Parathyroid adenoma (tissue), 2 donors: ENCODE measurements at regions not wholly inside any gene's neighbourhood (a gene's known extent, or its start where the extent isn't known, plus 50 kb on each side); places are given as distances from the start of the nearest gene placed in this dataset.

Source experiments
- H2AFZ ChIP-seq: fragments of 300-600 bp; sonication (generic); one replicate; pipeline ENCODE4 v1.7.0; 2017; ENCODE audit warnings: antibody characterized with exemption, mild to moderate bottlenecking
- H3K27ac ChIP-seq: fragments of 300-600 bp; sonication (generic); one replicate; pipeline ENCODE4 v1.7.0; 2017
- H3K27me3 ChIP-seq: fragments of 300-600 bp; sonication (generic); one replicate; pipeline ENCODE4 v1.7.0; 2017; ENCODE audit warnings: low read length; ENCODE audit not compliant: control insufficient read depth, insufficient read depth
- H3K36me3 ChIP-seq: fragments of 300-600 bp; sonication (generic); one replicate; pipeline ENCODE4 v1.7.0; 2017; ENCODE audit warnings: low read length; ENCODE audit not compliant: control insufficient read depth, insufficient read depth
- H3K4me1 ChIP-seq: fragments of 300-600 bp; sonication (generic); one replicate; pipeline ENCODE4 v1.7.0; 2017; ENCODE audit warnings: control low read depth
- H3K4me2 ChIP-seq: fragments of 300-600 bp; sonication (generic); one replicate; pipeline ENCODE4 v1.7.0; 2017; ENCODE audit warnings: low read length
- H3K4me3 ChIP-seq: fragments of 300-600 bp; sonication (generic); one replicate; pipeline ENCODE4 v1.7.0; 2017; ENCODE audit warnings: low read depth, low read length
- H3K79me2 ChIP-seq: fragments of 300-600 bp; sonication (generic); one replicate; pipeline ENCODE4 v1.7.0; 2017; ENCODE audit warnings: control low read depth
- H3K9ac ChIP-seq: fragments of 300-600 bp; sonication (generic); one replicate; pipeline ENCODE4 v1.7.0; 2017; ENCODE audit warnings: mild to moderate bottlenecking
- H3K9me3 ChIP-seq: fragments of 300-600 bp; sonication (generic); one replicate; pipeline ENCODE4 v1.7.0; 2017; ENCODE audit warnings: low read length; ENCODE audit not compliant: control insufficient read depth
- CTCF ChIP-seq: fragments of 300-600 bp; sonication (generic); IDR thresholded peaks from one replicate; pipeline ENCODE4 v1.7.0; 2017; ENCODE audit warnings: antibody characterized with exemption, mild to moderate bottlenecking
- donor health status: primary hyperparathyroidism.

- Histone ChIP-seq H3K27ac (no peak overlapping the region), H3K4me2 (no peak overlapping the region), H3K9me3 (no peaks in the 10 kb centered on the region), H3K9ac (no peak overlapping the region), H3K36me3 (no peaks in the 10 kb centered on the region), H2AFZ (no peak overlapping the region), H3K27me3 (no peaks in the 10 kb centered on the region), H3K4me1 (no peaks in the 10 kb centered on the region), H3K79me2 (no peaks in the 10 kb centered on the region), H3K4me3 (no peak overlapping the region)
- TF ChIP-seq CTCF: no peak
These were observed 514.6 kb downstream of the ZNF608 start for GRCh38 chr5:124231802-124232201.

- Histone ChIP-seq H3K4me3 (no peak overlapping the region), H3K4me1 (no peaks in the 10 kb centered on the region), H3K36me3 (no peaks in the 10 kb centered on the region), H2AFZ (no peak overlapping the region), H3K27me3 (no peaks in the 10 kb centered on the region), H3K9me3 (no peaks in the 10 kb centered on the region), H3K9ac (no peak overlapping the region), H3K4me2 (no peak overlapping the region), H3K79me2 (no peaks in the 10 kb centered on the region), H3K27ac (no peak overlapping the region)
- no peak for TF ChIP-seq CTCF
These were observed 515.2 kb downstream of the ZNF608 start for GRCh38 chr5:124231230-124231629.

- H3K4me1 ChIP-seq: no peaks in the 10 kb centered on the region
- no peak overlapping the region for H2AFZ ChIP-seq
- H3K79me2 ChIP-seq: no peaks in the 10 kb centered on the region
- no peaks in the 10 kb centered on the region for H3K9me3 ChIP-seq
- H3K9ac ChIP-seq: no peak overlapping the region
- H3K27me3 ChIP-seq: no peaks in the 10 kb centered on the region
- H3K4me3 ChIP-seq: no peak overlapping the region
- no peak for TF ChIP-seq CTCF
- no peak overlapping the region for H3K27ac ChIP-seq
- H3K36me3 ChIP-seq: no peaks in the 10 kb centered on the region
- H3K4me2 ChIP-seq: no peak overlapping the region
These were observed 516.0 kb downstream of the ZNF608 start for GRCh38 chr5:124230456-124230855.

GRCh38 chr5:124229352-124229751 lies 517.1 kb downstream of the ZNF608 start:
- Histone ChIP-seq H2AFZ (no peak overlapping the region), H3K4me1 (no peaks in the 10 kb centered on the region), H3K4me3 (no peak overlapping the region), H3K79me2 (no peaks in the 10 kb centered on the region), H3K27me3 (no peaks in the 10 kb centered on the region), H3K9ac (no peak overlapping the region), H3K9me3 (no peaks in the 10 kb centered on the region), H3K4me2 (no peak overlapping the region), H3K36me3 (no peaks in the 10 kb centered on the region), H3K27ac (no peak overlapping the region)
- TF ChIP-seq CTCF: no peak

- TF ChIP-seq CTCF: no peak
These were observed 518.5 kb downstream of the ZNF608 start for GRCh38 chr5:124227914-124228313.

More at GRCh38 chr5:124227914-124228313, 518.5 kb downstream of the ZNF608 start:
- H2AFZ ChIP-seq: no peak overlapping the region
- H3K4me3 ChIP-seq: no peak overlapping the region
- H3K9me3 ChIP-seq: no peaks in the 10 kb centered on the region
- no peaks in the 10 kb centered on the region for H3K36me3 ChIP-seq
- H3K27me3 ChIP-seq: no peaks in the 10 kb centered on the region
- no peak overlapping the region for H3K9ac ChIP-seq
- no peaks in the 10 kb centered on the region for H3K79me2 ChIP-seq
- H3K27ac ChIP-seq: no peak overlapping the region
- H3K4me2 ChIP-seq: no peak overlapping the region
- H3K4me1 ChIP-seq: no peaks in the 10 kb centered on the region
